Keratinocyte (primary cell): ENCODE measurements at regions not wholly inside any gene's neighbourhood (a gene's known extent, or its start where the extent isn't known, plus 50 kb on each side); places are given as distances from the start of the nearest gene placed in this dataset.

Experiments used
- CTCF ChIP-seq, 3 experiments: IDR thresholded peaks in 1 of 3; conservative IDR thresholded peaks in 1 of 3; optimal IDR thresholded peaks in 1 of 3; 2 replicates in 2 of 3; 3 replicates in 1 of 3; pipeline versions ENCODE3 to v1.5.1; 2011; ENCODE audit warnings: low read length in 3 of 3, mild to moderate bottlenecking in 3 of 3, moderate library complexity in 2 of 3, control low read depth in 1 of 3, inconsistent platforms in 1 of 3; ENCODE audit not compliant: insufficient read depth in 2 of 3; ENCODE audit errors: extremely low read depth in 1 of 3
- EZH2 ChIP-seq: IDR thresholded peaks from one replicate; pipeline ENCODE4 v1.6.1; 2012; ENCODE audit warnings: inconsistent platforms, mild to moderate bottlenecking, low read length, moderate library complexity

GRCh38 chrX:107502316-107502715 is 52.9 kb downstream of the FRMPD3 start:
- TF ChIP-seq CTCF (optimal IDR thresholded peaks at IDR 0.05 in 1 of 3, IDR thresholded peaks at IDR 0.05 in 1 of 3, conservative IDR thresholded peaks at IDR 0.05 in 1 of 3; ENCODE audit: extremely low read depth in 1 of 3, insufficient read depth in 2 of 3, low read length in 3 of 3) = no peak
- no peak for TF ChIP-seq EZH2
